Fibroblast of skin of right quadriceps (primary cell): ENCODE measurements at regions not wholly inside any gene's neighbourhood (a gene's known extent, or its start where the extent isn't known, plus 50 kb on each side); places are given as distances from the start of the nearest gene placed in this dataset.
A peak's percentile ranks its signal among the peaks of the same experiment; 100 is the strongest.
"Not testable (repeated sequence)": the region's sequence is repeated elsewhere in the genome, so short reads cannot be mapped to it uniquely, and the experiment has no call there.

Experiments
- DNase-seq: peaks from one replicate; pipeline ENCODE4 v3.0.0-alpha.2; 2013

GRCh38 chr21:18723171-18723570 lies 319.6 kb upstream of the TMPRSS15 start:
- no peak for DNase-seq

GRCh38 chr21:18725653-18726052 lies 322.1 kb upstream of the TMPRSS15 start:
- DNase-seq = no peak

GRCh38 chr21:18741954-18742353 lies 338.4 kb upstream of the TMPRSS15 start:
- DNase-seq = no peak

- peak; percentile 45 for DNase-seq
These were observed 339.9 kb upstream of the TMPRSS15 start for GRCh38 chr21:18743531-18743930.

GRCh38 chr21:18744840-18745239 lies 341.3 kb upstream of the TMPRSS15 start:
- no peak for DNase-seq

GRCh38 chr21:18752894-18753293 lies 349.3 kb upstream of the TMPRSS15 start:
- not testable (repeated sequence) for DNase-seq

GRCh38 chr21:18756272-18756671 lies 352.7 kb upstream of the TMPRSS15 start:
- not testable (repeated sequence) for DNase-seq

- DNase-seq = no peak
These were observed 355.7 kb upstream of the TMPRSS15 start for GRCh38 chr21:18759267-18759666.

GRCh38 chr21:18759751-18760161 lies 356.2 kb upstream of the TMPRSS15 start:
- DNase-seq = no peak

- no peak for DNase-seq
These were observed 356.7 kb upstream of the TMPRSS15 start for GRCh38 chr21:18760247-18760646.

GRCh38 chr21:18764720-18765119 lies 361.1 kb upstream of the TMPRSS15 start:
- DNase-seq = no peak

- DNase-seq = no peak
These were observed 366.0 kb upstream of the TMPRSS15 start for GRCh38 chr21:18769599-18769998.

GRCh38 chr21:18771845-18772380 lies 368.3 kb upstream of the TMPRSS15 start:
- no peak for DNase-seq

- DNase-seq = peak; percentile 41
These were observed 368.8 kb upstream of the TMPRSS15 start for GRCh38 chr21:18772404-18772803.

- no peak for DNase-seq
These were observed 369.3 kb upstream of the TMPRSS15 start for GRCh38 chr21:18772897-18773296.

GRCh38 chr21:18776936-18777335 lies 373.4 kb upstream of the TMPRSS15 start:
- DNase-seq = no peak

- DNase-seq = no peak
These were observed 379.1 kb upstream of the TMPRSS15 start for GRCh38 chr21:18782721-18783120.

- no peak for DNase-seq
These were observed 397.9 kb upstream of the TMPRSS15 start for GRCh38 chr21:18801468-18801867.

- no peak for DNase-seq
These were observed 400.0 kb upstream of the TMPRSS15 start for GRCh38 chr21:18803624-18804023.

- DNase-seq = no peak
These were observed 406.6 kb upstream of the TMPRSS15 start for GRCh38 chr21:18810136-18810535.

GRCh38 chr21:18812308-18812707 lies 408.7 kb upstream of the TMPRSS15 start:
- no peak for DNase-seq

- no peak for DNase-seq
These were observed 415.9 kb upstream of the TMPRSS15 start for GRCh38 chr21:18819507-18819906.

GRCh38 chr21:18826562-18826961 lies 423.0 kb upstream of the TMPRSS15 start:
- no peak for DNase-seq

- no peak for DNase-seq
These were observed 428.5 kb upstream of the TMPRSS15 start for GRCh38 chr21:18831942-18832676.

- DNase-seq = peak; percentile 50
These were observed 429.4 kb upstream of the TMPRSS15 start for GRCh38 chr21:18832950-18833349.
